Activated CD8-positive, alpha-beta memory T cell treated with anti-CD3 and anti-CD28 coated beads, Interleukin-2, amount 10 ng/mL, durations not matched to agents 7 days and 5 days (primary cell): ENCODE measurements at regions not wholly inside any gene's neighbourhood (a gene's known extent, or its start where the extent isn't known, plus 50 kb on each side); places are given as distances from the start of the nearest gene placed in this dataset.
"Not testable (repeated sequence)": the region's sequence is repeated elsewhere in the genome, so short reads cannot be mapped to it uniquely, and the experiment has no call there.

Experiments
- ATAC-seq: fragments of 150-1000 bp; cut with Tn5 transposase; one replicate; pipeline ENCODE4 v1.10.0; 2021; ENCODE audit warnings: moderate library complexity
- CTCF ChIA-PET: fragments of 350-600 bp; sonication (Branson Sonifier 250); formaldehyde crosslinking; loops from one replicate; lab custom pipeline; 2021; ENCODE audit warnings: antibody characterized with exemption; lab: Charles Lee
- DNase-seq: peaks from one replicate; pipeline ENCODE4 v3.0.0-alpha.2; 2020
- H3K27ac Mint-ChIP-seq: one replicate; pipeline ENCODE4 v1.8.0; 2021; ENCODE audit warnings: mild to moderate bottlenecking, mixed read lengths
- H3K27me3 Mint-ChIP-seq: one replicate; pipeline ENCODE4 v1.8.0; 2021; ENCODE audit warnings: mixed read lengths
- H3K36me3 Mint-ChIP-seq: one replicate; pipeline ENCODE4 v1.8.0; 2021; ENCODE audit warnings: mild to moderate bottlenecking, mixed read lengths
- H3K4me1 Mint-ChIP-seq: one replicate; pipeline ENCODE4 v1.8.0; 2021; ENCODE audit warnings: mixed read lengths
- H3K4me3 Mint-ChIP-seq: one replicate; pipeline ENCODE4 v1.8.0; 2021; ENCODE audit warnings: mild to moderate bottlenecking, moderate library complexity, mixed read lengths
- H3K9me3 Mint-ChIP-seq: one replicate; pipeline ENCODE4 v1.8.0; 2022; ENCODE audit warnings: low read depth, mixed read lengths

GRCh38 chr2:111542120-111542774 lies 341.7 kb downstream of the ANAPC1 start:
- H3K27ac Mint-ChIP-seq, ATAC-seq, H3K4me3 Mint-ChIP-seq, H3K9me3 Mint-ChIP-seq, H3K27me3 Mint-ChIP-seq, DNase-seq, H3K36me3 Mint-ChIP-seq, CTCF ChIA-PET: not testable (repeated sequence)
- peaks cover 12% of the 10 kb centered on the region for H3K4me1 Mint-ChIP-seq

DNA sequence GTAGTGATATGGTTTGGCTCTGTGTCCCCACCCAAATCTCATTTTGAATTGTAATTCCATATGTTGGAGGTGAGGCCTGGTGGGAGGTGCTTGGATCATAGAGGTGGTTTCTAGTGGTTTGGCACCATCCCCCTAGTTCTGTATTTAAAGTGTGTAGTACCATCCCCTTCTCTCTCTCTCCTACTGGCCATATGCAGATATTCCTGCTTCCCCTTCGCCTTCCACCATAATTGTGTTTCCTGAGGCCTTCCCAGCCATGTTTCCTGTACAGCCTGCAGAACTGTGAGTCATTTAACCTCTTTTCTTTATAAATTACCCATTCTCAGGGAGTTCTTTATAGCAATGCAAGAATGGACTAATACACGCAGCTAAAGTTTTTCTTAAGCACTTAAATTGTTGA lies 340.0 kb downstream of the ANAPC1 start:
- DNase-seq, H3K27me3 Mint-ChIP-seq, H3K36me3 Mint-ChIP-seq, H3K9me3 Mint-ChIP-seq, H3K4me3 Mint-ChIP-seq, H3K4me1 Mint-ChIP-seq, ATAC-seq, CTCF ChIA-PET, H3K27ac Mint-ChIP-seq: not testable (repeated sequence)

DNA sequence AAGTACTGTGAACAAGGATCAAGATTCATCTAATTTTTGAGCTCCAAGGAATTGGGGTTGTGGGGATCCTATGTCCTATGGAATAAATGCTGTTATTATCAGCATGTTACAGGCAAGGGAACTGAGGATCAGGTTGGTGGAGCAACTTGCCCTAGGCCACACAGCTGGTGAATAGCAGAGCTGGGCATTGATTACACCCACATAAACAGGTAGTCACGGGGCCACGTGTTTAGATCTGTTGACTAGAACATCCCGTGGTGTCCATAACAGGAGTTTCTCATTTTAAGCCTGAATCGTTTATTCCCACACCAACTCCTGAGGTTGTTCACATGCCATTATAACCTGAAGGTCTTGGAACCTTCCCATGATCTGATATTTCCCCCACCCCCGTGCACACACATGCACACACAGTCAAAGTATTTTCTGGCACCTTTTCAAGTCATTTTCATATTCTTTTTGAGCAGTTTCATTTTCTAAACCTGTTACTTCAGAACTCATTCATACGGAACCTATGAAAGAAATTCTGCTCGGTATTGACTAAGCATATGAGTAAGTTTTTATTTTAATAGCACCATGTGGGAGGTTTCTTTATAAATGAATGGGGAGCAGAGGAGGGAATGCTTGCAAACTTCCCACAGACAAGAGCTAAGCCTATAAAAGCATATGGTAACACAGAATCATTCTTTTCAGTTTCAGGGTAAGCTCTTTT lies 338.1 kb downstream of the ANAPC1 start:
- DNase-seq, H3K4me3 Mint-ChIP-seq, H3K27me3 Mint-ChIP-seq, H3K27ac Mint-ChIP-seq, H3K4me1 Mint-ChIP-seq, H3K9me3 Mint-ChIP-seq, CTCF ChIA-PET, H3K36me3 Mint-ChIP-seq: not testable (repeated sequence)
- peak; percentile 74 for ATAC-seq

DNA sequence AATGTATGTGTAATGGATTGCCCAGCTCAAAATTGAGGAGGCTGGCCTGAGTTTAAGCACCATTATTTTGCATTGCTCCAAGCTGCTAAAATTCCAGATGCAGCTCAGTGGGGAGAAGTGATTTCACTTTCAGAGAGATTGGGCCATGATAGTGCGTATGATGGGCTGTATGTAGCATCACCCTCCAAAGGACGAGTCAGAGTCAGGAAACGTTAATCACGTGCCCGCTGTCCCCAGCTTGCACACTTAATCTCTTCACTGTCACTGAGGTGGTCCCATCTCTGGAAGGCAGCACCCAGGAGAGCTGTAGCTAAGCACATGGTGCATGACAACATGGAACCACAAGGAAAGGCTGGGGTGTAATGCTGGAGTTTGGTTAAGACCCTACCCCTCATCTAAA lies 337.4 kb downstream of the ANAPC1 start:
- peak; percentile 43 for ATAC-seq
- H3K27me3 Mint-ChIP-seq, H3K36me3 Mint-ChIP-seq, DNase-seq, H3K9me3 Mint-ChIP-seq, H3K4me1 Mint-ChIP-seq, CTCF ChIA-PET: not testable (repeated sequence)
- Mint-ChIP-seq H3K4me3 (peak overlapping the region; percentile 18), H3K27ac (peak overlapping the region; percentile 31)

DNA sequence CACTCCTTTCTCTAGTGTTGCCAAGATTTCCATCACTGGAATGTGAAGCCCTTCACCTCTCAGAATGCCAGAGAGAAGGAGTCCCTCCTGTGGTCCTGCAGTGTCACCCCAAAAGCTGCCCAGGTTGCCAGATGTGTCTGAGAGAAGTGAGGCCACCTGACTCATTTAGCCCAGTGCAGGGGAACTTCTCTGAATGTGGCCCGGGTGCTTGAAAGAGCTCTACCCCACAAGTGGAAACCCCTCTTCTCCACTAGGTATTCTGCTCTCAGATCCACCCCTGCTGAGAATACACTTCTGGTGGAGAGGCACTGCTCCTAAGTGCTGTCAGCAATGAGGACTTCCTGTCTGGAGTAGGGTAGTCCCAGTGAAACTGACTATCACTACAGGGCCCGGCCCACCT lies 334.8 kb downstream of the ANAPC1 start:
- H3K9me3 Mint-ChIP-seq, H3K4me1 Mint-ChIP-seq, H3K36me3 Mint-ChIP-seq, H3K27me3 Mint-ChIP-seq, H3K27ac Mint-ChIP-seq, CTCF ChIA-PET, DNase-seq, H3K4me3 Mint-ChIP-seq: not testable (repeated sequence)
- ATAC-seq = peak; percentile 27

- DNase-seq, CTCF ChIA-PET, H3K27ac Mint-ChIP-seq, H3K9me3 Mint-ChIP-seq, H3K4me1 Mint-ChIP-seq, H3K36me3 Mint-ChIP-seq, H3K27me3 Mint-ChIP-seq, H3K4me3 Mint-ChIP-seq, ATAC-seq: not testable (repeated sequence)
These were observed 332.6 kb downstream of the ANAPC1 start for GRCh38 chr2:111551428-111551827.

- H3K36me3 Mint-ChIP-seq, H3K27ac Mint-ChIP-seq, CTCF ChIA-PET, H3K4me1 Mint-ChIP-seq, H3K27me3 Mint-ChIP-seq, ATAC-seq, H3K4me3 Mint-ChIP-seq, H3K9me3 Mint-ChIP-seq, DNase-seq: not testable (repeated sequence)
These were observed 331.4 kb downstream of the ANAPC1 start for GRCh38 chr2:111552625-111553024.

DNA sequence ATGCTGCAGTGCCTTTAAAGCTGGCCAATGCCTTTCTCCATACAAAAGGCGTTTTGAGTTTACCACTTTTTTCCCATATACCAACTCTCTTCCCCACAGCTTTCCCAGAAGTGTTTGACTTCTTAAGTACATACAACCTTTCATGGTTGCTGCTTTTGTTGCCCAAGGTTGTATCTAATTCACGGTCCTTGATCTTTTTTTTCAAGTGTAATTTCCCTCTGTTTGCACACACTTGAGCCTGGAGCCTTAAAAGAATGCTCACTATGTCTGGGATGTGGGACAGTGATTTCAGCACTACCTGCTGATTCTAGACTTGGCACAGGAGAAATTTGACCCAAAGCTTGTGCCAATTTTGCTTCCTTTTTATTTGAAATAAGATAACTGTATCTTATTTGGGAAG lies 324.7 kb downstream of the ANAPC1 start:
- H3K4me1 Mint-ChIP-seq, DNase-seq, CTCF ChIA-PET, H3K4me3 Mint-ChIP-seq, H3K9me3 Mint-ChIP-seq, H3K27me3 Mint-ChIP-seq, H3K36me3 Mint-ChIP-seq, ATAC-seq, H3K27ac Mint-ChIP-seq: not testable (repeated sequence)

DNA sequence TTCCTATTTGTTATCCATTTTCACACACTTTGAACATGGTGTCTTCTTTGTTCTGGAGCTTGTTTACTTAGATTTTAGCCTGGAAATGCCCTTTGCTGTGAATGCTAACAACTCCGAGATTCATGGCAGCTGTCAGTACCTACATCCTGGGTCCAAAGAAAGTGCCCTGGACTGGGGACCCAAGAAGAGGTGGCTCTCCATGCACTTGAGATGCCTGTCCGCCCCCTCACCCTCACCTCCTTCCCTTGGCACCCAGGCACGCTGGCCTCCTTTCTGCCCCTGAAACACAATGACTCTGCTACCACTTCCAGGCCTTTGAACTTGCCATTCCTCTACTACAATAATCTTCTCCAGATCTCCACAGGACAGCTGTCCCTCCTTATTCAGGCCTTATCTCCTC lies 324.2 kb downstream of the ANAPC1 start:
- H3K4me1 Mint-ChIP-seq, CTCF ChIA-PET, H3K27ac Mint-ChIP-seq, H3K36me3 Mint-ChIP-seq, H3K9me3 Mint-ChIP-seq, H3K4me3 Mint-ChIP-seq, H3K27me3 Mint-ChIP-seq, DNase-seq, ATAC-seq: not testable (repeated sequence)

DNA sequence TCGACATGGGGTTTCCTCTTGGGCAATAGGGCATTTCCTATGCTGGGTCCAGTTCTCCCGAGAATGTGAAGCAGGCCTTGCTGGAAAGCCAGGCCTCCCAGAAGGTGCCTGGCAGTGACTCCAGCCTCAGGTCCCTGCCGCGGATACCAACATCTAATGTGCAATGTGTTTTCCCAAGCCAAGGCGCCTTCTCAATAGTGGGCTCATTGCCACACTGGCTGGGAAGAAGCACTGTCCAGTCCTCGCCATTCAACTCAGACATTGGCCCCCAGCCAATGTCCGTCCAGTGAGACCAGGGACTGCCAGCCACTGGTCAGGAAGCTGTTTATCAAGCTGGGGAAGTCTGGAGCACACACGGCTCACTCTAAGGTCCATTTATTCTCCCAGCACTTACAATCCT lies 317.9 kb downstream of the ANAPC1 start:
- H3K9me3 Mint-ChIP-seq, CTCF ChIA-PET, DNase-seq, H3K4me3 Mint-ChIP-seq, H3K27ac Mint-ChIP-seq, H3K27me3 Mint-ChIP-seq, H3K36me3 Mint-ChIP-seq, ATAC-seq: not testable (repeated sequence)
- peaks cover 12% of the 10 kb centered on the region for H3K4me1 Mint-ChIP-seq

DNA sequence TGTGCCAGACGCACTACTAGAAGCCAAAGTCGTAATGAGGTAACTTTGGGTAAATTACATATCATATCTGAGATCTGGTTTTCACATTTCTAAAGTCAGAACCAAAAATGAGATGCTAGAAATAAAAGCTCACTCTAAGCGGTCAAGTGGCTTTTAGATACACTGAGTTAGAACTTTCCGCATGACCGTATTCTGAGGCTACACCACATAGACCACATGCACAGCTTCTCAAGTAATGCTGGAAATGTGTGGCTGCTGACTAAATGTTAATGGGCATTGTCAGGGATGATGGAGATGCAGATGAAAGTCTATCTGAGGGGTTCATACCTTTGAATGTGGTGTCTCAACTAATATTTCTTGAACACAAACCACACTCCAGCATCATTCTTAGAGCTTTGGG lies 316.8 kb downstream of the ANAPC1 start:
- CTCF ChIA-PET, DNase-seq, H3K9me3 Mint-ChIP-seq, H3K4me3 Mint-ChIP-seq, ATAC-seq, H3K27ac Mint-ChIP-seq, H3K36me3 Mint-ChIP-seq, H3K27me3 Mint-ChIP-seq: not testable (repeated sequence)
- H3K4me1 Mint-ChIP-seq = peaks cover 12% of the 10 kb centered on the region

DNA sequence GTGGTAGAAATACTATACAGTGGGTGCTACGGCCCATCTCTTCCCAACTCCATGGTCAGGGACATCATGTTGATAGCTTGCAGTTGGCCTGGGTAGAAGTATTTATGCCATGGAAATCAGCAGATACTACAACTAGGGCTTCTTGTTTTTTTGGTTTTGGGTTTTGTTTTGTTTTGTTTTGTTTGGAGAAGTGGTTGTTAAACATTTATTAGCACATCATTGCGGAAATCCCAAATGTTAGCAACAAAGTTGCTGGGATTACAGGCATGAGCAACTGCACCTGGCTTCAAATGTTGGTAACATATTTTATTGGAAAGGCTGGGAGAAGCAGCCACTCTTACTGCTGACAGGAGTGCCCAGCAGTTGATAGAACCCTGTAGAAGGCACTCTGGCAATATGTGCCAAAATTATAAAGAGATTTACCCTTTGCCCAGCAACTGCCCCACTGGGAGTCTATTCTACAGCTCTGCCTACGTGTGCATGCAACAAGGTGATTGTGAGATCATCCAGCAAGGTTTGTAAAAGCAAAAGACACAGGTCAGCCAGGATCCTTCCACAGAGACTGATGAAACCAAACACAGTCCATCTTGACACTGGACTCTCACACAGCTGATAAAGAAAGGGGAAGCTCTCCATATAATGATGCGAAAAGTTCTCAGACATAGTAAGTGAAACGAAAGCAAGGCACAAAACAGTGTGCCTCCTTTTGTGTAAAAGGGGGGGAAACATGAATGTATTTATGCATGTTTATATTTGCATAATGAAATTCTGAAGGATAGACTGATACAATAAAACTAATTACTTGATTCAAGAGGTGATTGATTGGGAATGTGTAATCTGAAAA lies 314.4 kb downstream of the ANAPC1 start:
- Mint-ChIP-seq H3K27me3 (peaks cover 12% of the 10 kb centered on the region), H3K4me1 (peaks cover 12% of the 10 kb centered on the region)
- H3K36me3 Mint-ChIP-seq, H3K27ac Mint-ChIP-seq, H3K9me3 Mint-ChIP-seq, CTCF ChIA-PET, ATAC-seq, DNase-seq, H3K4me3 Mint-ChIP-seq: not testable (repeated sequence)

- H3K27ac Mint-ChIP-seq = peak overlapping the region; percentile 14
- H3K36me3 Mint-ChIP-seq, CTCF ChIA-PET, H3K9me3 Mint-ChIP-seq: not testable (repeated sequence)
- peaks cover 16% of the 10 kb centered on the region for H3K27me3 Mint-ChIP-seq
- H3K4me3 Mint-ChIP-seq = peak overlapping the region; percentile 38
- peaks cover 12% of the 10 kb centered on the region for H3K4me1 Mint-ChIP-seq
- DNase-seq = peak; percentile 45
- peak; percentile 97 for ATAC-seq
These were observed 313.5 kb downstream of the ANAPC1 start for GRCh38 chr2:111570300-111571114.
